ENCODE measurements at regions not wholly inside any gene's neighbourhood (a gene's known extent, or its start where the extent isn't known, plus 50 kb on each side); places are given as distances from the start of the nearest gene placed in this dataset.

DNA sequence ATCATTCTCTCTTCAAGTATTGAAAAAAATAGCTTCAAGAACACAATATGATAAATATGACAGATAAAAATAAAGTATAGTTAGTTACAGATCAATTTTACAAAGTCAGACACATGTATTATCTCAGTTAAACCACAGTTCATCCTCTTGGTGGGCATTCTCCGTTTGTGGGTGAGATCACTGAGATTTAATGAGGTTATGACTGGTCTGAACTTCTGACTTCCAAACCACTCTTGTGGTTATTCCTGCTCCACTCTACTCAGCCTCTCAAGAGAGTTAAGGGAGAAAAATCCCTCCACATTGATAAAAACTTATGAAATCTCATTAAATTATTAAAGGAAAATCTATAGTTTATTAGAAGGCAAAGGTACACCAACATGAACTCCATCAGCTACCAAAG lies 229.9 kb upstream of the LRTM1 start:
- intact Hi-C loops (cut with DNase I), result no loop called here
- Histone ChIP-seq H3K4me1 (no peaks in the 10 kb centered on the region), H3K4me3 (no peak overlapping the region), H3K27me3 (no peaks in the 10 kb centered on the region), H3K9ac (ENCODE audit: low read depth in 2 of 2, low read length in 2 of 2) (no peak overlapping the region), H3K9me3 (no peaks in the 10 kb centered on the region), H3K27ac (no peak overlapping the region), H3K36me3 (no peaks in the 10 kb centered on the region)
- no peak for DNase-seq
- TF ChIP-seq, protein P1, sequence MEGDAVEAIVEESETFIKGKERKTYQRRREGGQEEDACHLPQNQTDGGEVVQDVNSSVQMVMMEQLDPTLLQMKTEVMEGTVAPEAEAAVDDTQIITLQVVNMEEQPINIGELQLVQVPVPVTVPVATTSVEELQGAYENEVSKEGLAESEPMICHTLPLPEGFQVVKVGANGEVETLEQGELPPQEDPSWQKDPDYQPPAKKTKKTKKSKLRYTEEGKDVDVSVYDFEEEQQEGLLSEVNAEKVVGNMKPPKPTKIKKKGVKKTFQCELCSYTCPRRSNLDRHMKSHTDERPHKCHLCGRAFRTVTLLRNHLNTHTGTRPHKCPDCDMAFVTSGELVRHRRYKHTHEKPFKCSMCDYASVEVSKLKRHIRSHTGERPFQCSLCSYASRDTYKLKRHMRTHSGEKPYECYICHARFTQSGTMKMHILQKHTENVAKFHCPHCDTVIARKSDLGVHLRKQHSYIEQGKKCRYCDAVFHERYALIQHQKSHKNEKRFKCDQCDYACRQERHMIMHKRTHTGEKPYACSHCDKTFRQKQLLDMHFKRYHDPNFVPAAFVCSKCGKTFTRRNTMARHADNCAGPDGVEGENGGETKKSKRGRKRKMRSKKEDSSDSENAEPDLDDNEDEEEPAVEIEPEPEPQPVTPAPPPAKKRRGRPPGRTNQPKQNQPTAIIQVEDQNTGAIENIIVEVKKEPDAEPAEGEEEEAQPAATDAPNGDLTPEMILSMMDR (IDR thresholded peaks at IDR 0.05), result no peak

DNA sequence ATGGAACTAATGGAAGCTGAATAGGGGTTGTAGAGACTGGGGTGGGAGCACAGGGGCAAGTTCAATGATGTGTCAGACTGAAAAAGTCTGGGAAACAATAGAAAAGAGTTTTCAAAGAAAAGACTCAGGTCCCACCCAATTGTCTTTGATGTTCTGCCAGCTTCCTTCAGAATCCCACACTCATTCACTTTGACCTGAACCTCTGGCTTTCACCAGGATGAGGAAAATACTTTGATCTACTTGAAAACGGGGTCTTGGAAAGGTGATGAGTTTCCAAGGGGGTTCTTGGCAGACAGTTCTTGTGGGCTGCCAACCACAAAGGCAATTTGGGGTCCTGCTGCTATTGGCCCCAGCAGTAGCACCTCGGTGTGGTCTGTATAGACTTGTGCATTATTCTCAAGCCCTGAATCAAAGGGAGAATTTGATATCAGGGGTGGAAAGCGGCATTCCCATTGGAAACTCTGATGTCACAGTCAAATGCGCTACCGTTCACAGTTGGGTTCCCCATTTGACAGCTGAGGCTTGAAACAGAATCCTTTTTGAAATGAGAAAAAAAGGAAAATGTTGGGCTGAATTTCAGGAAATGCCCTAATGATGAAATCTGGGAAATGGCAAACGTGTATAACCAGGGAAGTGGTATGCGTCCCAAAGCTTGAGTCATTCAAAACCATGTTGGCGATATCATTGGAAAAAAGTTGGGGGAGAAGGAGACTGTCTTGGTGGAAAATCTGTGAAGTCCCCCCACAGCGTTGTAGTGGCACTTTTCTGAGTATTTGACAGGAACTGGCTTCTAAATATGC lies 229.2 kb upstream of the LRTM1 start:
- Histone ChIP-seq H3K9ac (ENCODE audit: low read depth in 2 of 2, low read length in 2 of 2) (no peak overlapping the region), H3K27me3 (no peaks in the 10 kb centered on the region), H3K4me1 (no peaks in the 10 kb centered on the region), H3K4me3 (no peak overlapping the region), H3K36me3 (no peaks in the 10 kb centered on the region), H3K27ac (no peak overlapping the region), H3K9me3 (no peaks in the 10 kb centered on the region)
- TF ChIP-seq, protein P1 (IDR thresholded peaks at IDR 0.05), result no peak
- intact Hi-C loops (cut with DNase I), result no loop called here
- DNase-seq, result no peak

DNA sequence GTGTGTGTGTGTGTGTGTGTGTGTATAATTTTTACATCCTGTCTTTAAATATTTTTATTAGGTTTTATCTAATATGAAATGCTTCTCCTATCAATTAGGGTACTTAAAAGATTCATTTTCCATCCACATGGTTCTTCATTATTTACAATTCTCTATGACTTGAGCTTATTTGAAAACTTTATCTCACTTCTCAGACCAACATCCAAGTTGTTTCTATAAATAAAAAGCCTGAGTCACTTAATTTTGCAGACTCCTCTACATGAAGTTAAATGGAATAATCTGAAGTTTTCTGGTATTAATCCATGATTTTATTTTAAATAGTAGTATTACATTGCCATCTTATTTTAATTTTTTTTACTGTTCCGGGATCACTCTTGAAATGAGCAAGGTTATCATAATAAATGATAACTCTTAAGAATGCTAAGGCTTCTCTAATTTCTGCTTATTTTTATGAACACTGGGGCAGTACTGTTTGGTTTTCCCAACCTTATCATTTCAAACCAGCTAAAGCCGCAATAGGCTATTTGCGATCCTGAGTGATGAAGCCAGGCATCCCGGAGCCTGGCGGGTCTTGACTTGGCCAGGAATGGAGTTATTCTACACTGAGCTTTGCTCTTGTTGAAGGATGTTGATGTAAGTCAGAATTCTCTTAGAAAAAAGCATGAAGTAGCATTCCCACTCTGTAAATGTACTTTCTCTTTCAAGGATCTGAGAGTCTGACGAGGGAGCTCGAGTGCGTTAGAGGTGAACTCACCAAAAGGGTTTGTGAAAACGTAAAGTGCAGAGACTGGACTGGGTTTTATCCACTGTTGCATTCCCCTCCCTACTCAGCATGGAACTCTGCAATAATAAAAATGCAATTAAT lies 220.2 kb upstream of the LRTM1 start:
- TF ChIP-seq, protein P1 (IDR thresholded peaks at IDR 0.05), result no peak
- no peak for DNase-seq

DNA sequence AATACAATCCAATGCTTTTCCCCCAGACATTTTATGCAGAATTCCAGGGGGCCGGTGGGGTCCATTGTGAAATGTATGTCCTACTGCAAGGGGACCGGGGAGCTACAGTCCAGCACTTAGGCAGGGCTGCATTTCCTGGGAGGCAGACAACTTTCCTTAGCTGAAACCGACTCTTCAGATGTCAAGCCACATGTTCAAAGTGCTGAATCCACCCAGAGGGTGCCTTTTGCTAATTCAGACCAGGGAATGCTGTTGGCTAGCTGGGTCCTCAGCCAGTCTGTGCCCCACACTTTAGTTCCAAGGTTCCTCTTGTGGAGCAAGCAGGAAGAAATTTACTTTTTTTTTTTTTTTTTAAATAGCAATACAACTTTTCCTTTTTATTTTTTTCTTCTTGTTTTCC lies 219.5 kb upstream of the LRTM1 start:
- Histone ChIP-seq H3K27me3 (no peaks in the 10 kb centered on the region), H3K9ac (ENCODE audit: low read depth in 2 of 2, low read length in 2 of 2) (no peak overlapping the region), H3K27ac (no peak overlapping the region), H3K36me3 (no peaks in the 10 kb centered on the region), H3K4me3 (no peak overlapping the region), H3K4me1 (no peaks in the 10 kb centered on the region), H3K9me3 (no peaks in the 10 kb centered on the region)
- no peak for DNase-seq
- intact Hi-C loops (cut with DNase I), result no loop called here
- TF ChIP-seq, protein P1 (IDR thresholded peaks at IDR 0.05), result no peak

More for the DNA sequence above, 220.2 kb upstream of the LRTM1 start:
- no peak overlapping the region for H3K9ac ChIP-seq (ENCODE audit: low read depth in 2 of 2, low read length in 2 of 2)
- no peak overlapping the region for H3K4me3 ChIP-seq
- H3K27ac ChIP-seq, result no peak overlapping the region
- H3K36me3 ChIP-seq, result no peaks in the 10 kb centered on the region
- H3K27me3 ChIP-seq, result no peaks in the 10 kb centered on the region
- H3K4me1 ChIP-seq, result no peaks in the 10 kb centered on the region
- no peaks in the 10 kb centered on the region for H3K9me3 ChIP-seq
- intact Hi-C loops (cut with DNase I), result no loop called here

DNA sequence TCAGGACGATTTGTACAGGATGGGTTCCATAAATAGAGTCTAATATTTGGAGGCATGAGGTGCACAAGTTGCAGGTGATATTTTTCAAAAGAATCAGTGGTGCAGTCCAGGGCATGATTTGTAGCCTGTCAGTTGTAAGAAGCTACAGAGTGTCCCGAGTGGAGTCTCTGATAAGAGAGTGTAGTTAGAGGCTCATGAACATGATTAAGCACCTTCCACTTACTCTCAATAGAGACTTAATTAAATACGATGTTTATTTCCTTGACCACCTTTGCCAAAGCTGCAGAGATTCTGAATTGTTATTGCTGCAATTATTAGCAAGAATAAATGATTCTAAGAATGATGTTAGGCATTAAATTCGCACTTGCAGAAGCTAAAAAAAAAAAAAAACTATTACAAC lies 218.4 kb upstream of the LRTM1 start:
- Histone ChIP-seq H3K27me3 (no peaks in the 10 kb centered on the region), H3K4me3 (no peak overlapping the region), H3K27ac (no peak overlapping the region), H3K36me3 (no peaks in the 10 kb centered on the region), H3K9ac (ENCODE audit: low read depth in 2 of 2, low read length in 2 of 2) (no peak overlapping the region), H3K9me3 (no peaks in the 10 kb centered on the region), H3K4me1 (no peaks in the 10 kb centered on the region)
- DNase-seq, result no peak
- TF ChIP-seq, protein P1 (IDR thresholded peaks at IDR 0.05), result no peak
- intact Hi-C loops (cut with DNase I), result no loop called here

Measured in colonic mucosa (tissue), 4 donors.